ENCODE measurements at regions not wholly inside any gene's neighbourhood (a gene's known extent, or its start where the extent isn't known, plus 50 kb on each side); places are given as distances from the start of the nearest gene placed in this dataset.

DNA sequence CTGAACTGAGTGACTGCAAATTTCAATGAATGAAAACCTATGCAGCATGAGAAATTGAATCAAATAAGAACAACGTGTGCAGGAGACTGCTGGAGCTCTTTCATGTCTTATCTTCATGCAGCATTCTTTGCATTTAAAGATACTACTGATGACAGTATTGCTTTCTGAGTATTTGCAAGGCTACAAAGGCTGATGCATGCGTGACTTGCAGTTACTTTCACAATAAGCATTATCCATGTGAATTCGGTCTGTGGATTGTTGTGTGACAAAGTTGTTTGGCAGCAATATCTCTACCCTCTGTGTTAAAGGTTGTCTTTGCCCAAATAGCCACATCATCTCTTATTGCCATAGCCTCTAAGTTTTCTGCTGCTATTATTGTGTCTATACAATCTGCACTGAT lies 102.1 kb upstream of the FBXL17 start:
- no peak overlapping the region for H3K4me2 ChIP-seq (ENCODE audit: low read depth, low read length, poor library complexity, severe bottlenecking)
- H3K36me3 ChIP-seq (ENCODE audit: low read length), result no peaks in the 10 kb centered on the region
- H4K20me1 ChIP-seq (ENCODE audit: low read depth, low read length), result no peaks in the 10 kb centered on the region
- H3K27ac ChIP-seq (ENCODE audit: low read depth, low read length), result no peak overlapping the region
- no peak for TF ChIP-seq EZH2phosphoT487 (conservative IDR thresholded peaks at IDR 0.05; ENCODE audit: low read length)
- TF ChIP-seq, protein P1, sequence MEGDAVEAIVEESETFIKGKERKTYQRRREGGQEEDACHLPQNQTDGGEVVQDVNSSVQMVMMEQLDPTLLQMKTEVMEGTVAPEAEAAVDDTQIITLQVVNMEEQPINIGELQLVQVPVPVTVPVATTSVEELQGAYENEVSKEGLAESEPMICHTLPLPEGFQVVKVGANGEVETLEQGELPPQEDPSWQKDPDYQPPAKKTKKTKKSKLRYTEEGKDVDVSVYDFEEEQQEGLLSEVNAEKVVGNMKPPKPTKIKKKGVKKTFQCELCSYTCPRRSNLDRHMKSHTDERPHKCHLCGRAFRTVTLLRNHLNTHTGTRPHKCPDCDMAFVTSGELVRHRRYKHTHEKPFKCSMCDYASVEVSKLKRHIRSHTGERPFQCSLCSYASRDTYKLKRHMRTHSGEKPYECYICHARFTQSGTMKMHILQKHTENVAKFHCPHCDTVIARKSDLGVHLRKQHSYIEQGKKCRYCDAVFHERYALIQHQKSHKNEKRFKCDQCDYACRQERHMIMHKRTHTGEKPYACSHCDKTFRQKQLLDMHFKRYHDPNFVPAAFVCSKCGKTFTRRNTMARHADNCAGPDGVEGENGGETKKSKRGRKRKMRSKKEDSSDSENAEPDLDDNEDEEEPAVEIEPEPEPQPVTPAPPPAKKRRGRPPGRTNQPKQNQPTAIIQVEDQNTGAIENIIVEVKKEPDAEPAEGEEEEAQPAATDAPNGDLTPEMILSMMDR (IDR thresholded peaks at IDR 0.05; ENCODE audit: insufficient read depth, low read length, poor library complexity, severe bottlenecking), result no peak
- H3K9me3 ChIP-seq (ENCODE audit: insufficient read depth, low read length), result no peaks in the 10 kb centered on the region
- no peak overlapping the region for H3K9ac ChIP-seq (ENCODE audit: low read length)
- H3F3A ChIP-seq (ENCODE audit: insufficient read depth), result no peaks in the 10 kb centered on the region
- no peak overlapping the region for H2AFZ ChIP-seq (ENCODE audit: low read depth, low read length, severe bottlenecking)
- H3K79me2 ChIP-seq (ENCODE audit: insufficient read depth, low read length), result no peaks in the 10 kb centered on the region
- no peaks in the 10 kb centered on the region for H3K9me2 ChIP-seq (replicated peaks; ENCODE audit: insufficient read depth, low read length)
- H3K27me3 ChIP-seq (ENCODE audit: low read length), result no peaks in the 10 kb centered on the region
- H3K4me3 ChIP-seq (ENCODE audit: insufficient read depth, low read length, poor library complexity, severe bottlenecking), result no peak overlapping the region

DNA sequence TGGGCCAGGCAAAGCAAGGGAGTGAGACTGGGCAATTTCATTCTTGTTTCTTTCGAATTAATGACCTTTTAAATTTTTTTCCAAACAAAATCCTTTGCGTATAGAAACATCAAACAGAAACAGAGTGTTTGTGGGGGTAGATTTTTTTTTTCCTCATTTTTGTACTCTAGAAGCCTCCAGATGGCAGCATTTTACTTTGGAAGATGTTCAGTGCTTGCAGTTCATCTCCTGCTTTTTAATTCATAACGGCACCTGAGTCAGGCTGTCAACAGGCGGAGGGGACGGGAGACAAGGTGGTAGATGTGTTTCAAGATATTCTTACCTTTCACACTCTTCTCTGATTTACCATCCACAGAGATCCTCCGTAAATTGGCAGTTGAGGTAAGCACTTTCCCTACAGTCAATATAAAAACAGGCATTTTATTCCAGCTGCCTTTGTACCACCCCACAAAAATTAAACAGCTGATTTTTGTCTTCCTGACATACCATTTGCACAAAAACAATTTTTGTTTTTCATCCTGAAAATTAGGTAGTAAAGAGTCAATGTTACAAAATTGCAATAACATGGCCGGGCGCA lies 99.5 kb upstream of the FBXL17 start:
- TF ChIP-seq EZH2phosphoT487 (conservative IDR thresholded peaks at IDR 0.05; ENCODE audit: low read length), result no peak
- TF ChIP-seq, protein P1 (IDR thresholded peaks at IDR 0.05; ENCODE audit: insufficient read depth, low read length, poor library complexity, severe bottlenecking), result no peak
- H3K79me2 ChIP-seq (ENCODE audit: insufficient read depth, low read length), result no peaks in the 10 kb centered on the region
- no peaks in the 10 kb centered on the region for H3K9me3 ChIP-seq (ENCODE audit: insufficient read depth, low read length)
- no peaks in the 10 kb centered on the region for H3K27me3 ChIP-seq (ENCODE audit: low read length)
- no peaks in the 10 kb centered on the region for H3K9me2 ChIP-seq (replicated peaks; ENCODE audit: insufficient read depth, low read length)
- no peak overlapping the region for H3K27ac ChIP-seq (ENCODE audit: low read depth, low read length)
- no peak overlapping the region for H3K4me3 ChIP-seq (ENCODE audit: insufficient read depth, low read length, poor library complexity, severe bottlenecking)
- H3K36me3 ChIP-seq (ENCODE audit: low read length), result no peaks in the 10 kb centered on the region
- no peak overlapping the region for H3K9ac ChIP-seq (ENCODE audit: low read length)
- no peak overlapping the region for H2AFZ ChIP-seq (ENCODE audit: low read depth, low read length, severe bottlenecking)
- H3F3A ChIP-seq (ENCODE audit: insufficient read depth), result no peaks in the 10 kb centered on the region
- H3K4me2 ChIP-seq (ENCODE audit: low read depth, low read length, poor library complexity, severe bottlenecking), result no peak overlapping the region
- H4K20me1 ChIP-seq (ENCODE audit: low read depth, low read length), result no peaks in the 10 kb centered on the region

DNA sequence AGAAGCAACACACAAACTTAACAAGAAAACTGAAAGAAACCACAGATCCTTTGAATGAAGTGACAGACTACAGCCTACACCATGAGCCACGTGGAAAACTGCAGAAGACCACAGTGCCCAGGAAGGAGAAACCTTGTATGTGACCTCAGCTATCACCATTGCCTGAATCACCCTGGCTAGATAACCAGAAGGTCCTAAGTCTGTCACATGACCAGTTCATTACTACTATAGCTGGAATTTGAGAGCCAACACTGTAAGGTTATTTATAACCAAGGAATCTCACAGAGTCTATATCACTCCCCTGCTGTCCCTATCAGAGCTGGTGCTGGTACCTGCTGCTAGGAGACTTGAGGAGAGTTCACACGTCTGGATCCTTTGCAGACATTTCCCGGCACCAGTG lies 90.3 kb upstream of the FBXL17 start:
- no peaks in the 10 kb centered on the region for H3K9me2 ChIP-seq (replicated peaks; ENCODE audit: insufficient read depth, low read length)
- H4K20me1 ChIP-seq (ENCODE audit: low read depth, low read length), result no peaks in the 10 kb centered on the region
- no peak overlapping the region for H2AFZ ChIP-seq (ENCODE audit: low read depth, low read length, severe bottlenecking)
- no peak overlapping the region for H3K27ac ChIP-seq (ENCODE audit: low read depth, low read length)
- H3K36me3 ChIP-seq (ENCODE audit: low read length), result no peaks in the 10 kb centered on the region
- no peak overlapping the region for H3K4me2 ChIP-seq (ENCODE audit: low read depth, low read length, poor library complexity, severe bottlenecking)
- H3K9ac ChIP-seq (ENCODE audit: low read length), result no peak overlapping the region
- H3K9me3 ChIP-seq (ENCODE audit: insufficient read depth, low read length), result no peaks in the 10 kb centered on the region
- no peaks in the 10 kb centered on the region for H3F3A ChIP-seq (ENCODE audit: insufficient read depth)
- H3K4me3 ChIP-seq (ENCODE audit: insufficient read depth, low read length, poor library complexity, severe bottlenecking), result no peak overlapping the region
- no peak for TF ChIP-seq EZH2phosphoT487 (conservative IDR thresholded peaks at IDR 0.05; ENCODE audit: low read length)
- TF ChIP-seq, protein P1 (IDR thresholded peaks at IDR 0.05; ENCODE audit: insufficient read depth, low read length, poor library complexity, severe bottlenecking), result no peak
- H3K79me2 ChIP-seq (ENCODE audit: insufficient read depth, low read length), result no peaks in the 10 kb centered on the region
- H3K27me3 ChIP-seq (ENCODE audit: low read length), result no peaks in the 10 kb centered on the region

All from SU-DHL-6 (cell line).